Kidney glomerular epithelial cell (primary cell): ENCODE measurements at regions not wholly inside any gene's neighbourhood (a gene's known extent, or its start where the extent isn't known, plus 50 kb on each side); places are given as distances from the start of the nearest gene placed in this dataset.
A peak's percentile ranks its signal among the peaks of the same experiment; 100 is the strongest.
"Not testable (repeated sequence)": the region's sequence is repeated elsewhere in the genome, so short reads cannot be mapped to it uniquely, and the experiment has no call there.

ENCODE experiments used
- DNase-seq: peaks from one replicate; lab custom pipeline; 2025; lab: John Stamatoyannopoulos, UW

GRCh38 chr14:95597784-95598211 is 62.9 kb downstream of the GLRX5 start:
- peak; percentile 46 for DNase-seq

- DNase-seq = no peak
Measured at GRCh38 chr14:95601650-95602049, 66.8 kb downstream of the GLRX5 start.

- no peak for DNase-seq
Measured at GRCh38 chr14:95603415-95603814, 68.6 kb downstream of the GLRX5 start.

GRCh38 chr14:95606266-95606665 is 71.4 kb downstream of the GLRX5 start:
- no peak for DNase-seq

- DNase-seq = no peak
Measured at GRCh38 chr14:95608637-95609235, 73.9 kb downstream of the GLRX5 start.

GRCh38 chr14:95609398-95609990 is 74.6 kb downstream of the GLRX5 start:
- DNase-seq = peak; percentile 29

- no peak for DNase-seq
Measured at GRCh38 chr14:95611293-95611880, 74.8 kb upstream of the TCL1B start.

GRCh38 chr14:95614349-95614748 is 71.9 kb upstream of the TCL1B start:
- DNase-seq = no peak

- no peak for DNase-seq
Measured at GRCh38 chr14:95616745-95617144, 69.5 kb upstream of the TCL1B start.

GRCh38 chr14:95619785-95620417 is 66.3 kb upstream of the TCL1B start:
- DNase-seq = no peak

- DNase-seq = no peak
Measured at GRCh38 chr14:95620659-95621059, 65.6 kb upstream of the TCL1B start.

- no peak for DNase-seq
Measured at GRCh38 chr14:95623195-95623594, 63.0 kb upstream of the TCL1B start.

GRCh38 chr14:95625710-95626109 is 60.5 kb upstream of the TCL1B start:
- DNase-seq = not testable (repeated sequence)

- DNase-seq = no peak
Measured at GRCh38 chr14:95635051-95635450, 51.2 kb upstream of the TCL1B start.
